Activated CD8-positive, alpha-beta memory T cell treated with anti-CD3 and anti-CD28 coated beads for 48 hours (primary cell): ENCODE measurements at regions not wholly inside any gene's neighbourhood (a gene's known extent, or its start where the extent isn't known, plus 50 kb on each side); places are given as distances from the start of the nearest gene placed in this dataset.

Source experiments
- DNase-seq, 3 experiments: peaks; one replicate each; pipeline ENCODE4 v3.0.0-alpha.2; 2020; ENCODE audit warnings: low read depth in 2 of 3, low spot score in 2 of 3

DNA sequence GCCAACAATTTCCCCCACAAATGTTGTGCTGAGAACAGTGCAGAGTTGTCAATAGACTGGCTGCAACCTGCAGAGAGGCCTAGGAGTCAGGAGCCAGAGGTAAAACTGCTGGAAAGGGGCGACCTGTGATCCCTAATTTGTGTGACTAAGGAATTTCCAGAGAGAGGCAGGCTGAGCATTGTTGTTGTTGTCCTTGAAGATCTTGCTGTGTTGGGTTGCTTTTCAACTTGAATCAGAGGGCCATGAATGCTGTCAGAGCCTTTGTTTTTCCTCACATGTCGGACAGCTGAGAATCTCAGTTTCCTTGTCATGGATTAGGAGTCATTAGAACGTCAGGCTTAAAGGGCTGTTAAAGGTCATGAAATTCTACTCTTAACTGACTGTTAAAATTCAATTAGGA, 134.6 kb upstream of the ASTN2 start:
- no peak for DNase-seq

DNA sequence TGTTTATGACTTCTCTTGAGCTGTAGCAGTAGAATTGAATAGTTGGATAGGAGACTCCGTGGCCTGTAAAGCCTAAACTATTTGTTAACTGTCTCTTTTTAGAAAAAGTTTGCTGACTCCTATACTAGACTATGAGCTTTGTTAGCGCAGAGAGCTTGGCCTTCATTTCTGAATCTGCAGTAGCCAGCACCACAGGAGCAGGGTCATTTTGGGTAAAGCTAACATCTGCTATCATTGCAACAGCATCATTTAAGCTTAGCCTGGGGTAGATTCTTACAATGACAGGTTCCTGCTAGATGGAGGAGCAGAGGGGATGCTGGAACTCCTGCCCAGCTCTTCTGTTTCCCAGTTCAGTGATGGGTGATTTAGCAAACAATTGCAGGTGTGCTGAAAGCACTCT, 133.7 kb upstream of the ASTN2 start:
- no peak for DNase-seq

DNA sequence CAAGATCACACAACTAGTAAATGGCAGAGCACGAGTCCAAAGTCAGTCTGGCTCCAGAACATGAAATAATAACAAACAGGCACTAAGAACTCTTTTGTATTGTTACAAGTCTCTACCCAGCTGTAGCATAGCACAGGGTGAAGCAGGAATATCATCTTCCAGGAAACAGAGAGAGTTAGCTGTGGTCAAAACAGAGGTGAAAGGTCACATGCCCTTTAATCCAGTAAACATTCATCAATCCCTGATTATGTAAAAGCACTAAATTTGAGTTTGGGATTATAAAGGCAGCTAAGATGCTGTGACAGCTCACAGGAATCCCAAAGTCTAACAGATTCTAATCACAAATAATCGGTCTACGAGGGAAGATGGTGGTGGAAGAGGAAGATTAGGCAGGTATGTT, 133.0 kb upstream of the ASTN2 start:
- no peak for DNase-seq

DNA sequence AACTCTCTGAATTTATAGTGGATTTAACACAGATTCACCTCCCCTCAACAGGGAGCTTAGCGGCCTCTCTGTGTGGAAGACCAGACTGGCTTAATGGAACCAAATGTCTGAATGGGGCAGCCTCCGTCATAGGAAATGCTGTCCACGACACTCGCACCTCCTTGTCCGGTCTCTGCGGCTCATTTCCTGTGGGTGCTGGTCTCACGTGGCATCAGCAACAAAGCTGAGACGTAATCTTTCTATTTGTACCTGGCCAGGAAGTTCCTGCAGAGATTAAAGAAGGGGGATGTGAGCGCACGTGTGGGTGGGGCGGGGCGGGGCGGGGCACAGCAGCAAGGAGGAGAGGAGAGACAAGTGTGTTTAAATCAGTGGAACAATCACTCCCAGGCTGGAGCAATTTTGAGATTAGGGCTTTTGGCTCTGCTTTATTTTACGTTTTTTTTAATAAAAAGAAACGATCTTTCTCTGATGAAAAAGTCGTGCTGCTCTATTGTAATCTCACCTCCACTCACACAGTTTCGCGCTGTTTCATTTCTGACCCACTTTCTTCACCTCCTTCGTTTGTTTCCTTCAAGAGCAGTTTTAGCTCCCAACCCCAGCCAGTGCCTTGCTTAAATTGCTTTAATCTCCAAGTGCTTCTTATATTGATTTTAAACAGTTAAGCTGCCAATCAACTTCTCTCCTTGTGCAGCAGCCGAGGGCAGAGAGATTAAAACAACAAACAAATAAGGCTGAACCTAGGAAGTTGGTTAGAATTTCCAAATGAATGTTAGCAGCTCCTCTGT, 132.2 kb upstream of the ASTN2 start:
- no peak for DNase-seq

DNA sequence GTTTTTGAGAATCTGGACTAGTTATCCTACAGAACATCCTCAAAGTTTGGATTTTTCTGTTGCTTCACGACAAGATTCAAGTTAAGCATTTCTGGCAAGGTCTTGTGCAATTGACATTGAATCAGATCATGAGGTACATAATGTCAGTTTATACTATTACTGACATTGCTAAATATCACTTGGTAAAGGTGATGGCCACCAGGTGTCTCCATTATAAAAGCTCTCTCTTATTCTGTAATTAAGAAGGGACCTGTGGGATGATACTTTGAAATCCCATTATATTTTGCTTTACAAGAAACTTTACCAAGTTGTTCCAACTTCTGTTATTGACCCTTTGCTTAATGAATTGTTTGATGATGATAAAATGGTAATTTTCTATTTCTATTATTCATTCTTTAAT, 131.0 kb upstream of the ASTN2 start:
- DNase-seq = no peak

DNA sequence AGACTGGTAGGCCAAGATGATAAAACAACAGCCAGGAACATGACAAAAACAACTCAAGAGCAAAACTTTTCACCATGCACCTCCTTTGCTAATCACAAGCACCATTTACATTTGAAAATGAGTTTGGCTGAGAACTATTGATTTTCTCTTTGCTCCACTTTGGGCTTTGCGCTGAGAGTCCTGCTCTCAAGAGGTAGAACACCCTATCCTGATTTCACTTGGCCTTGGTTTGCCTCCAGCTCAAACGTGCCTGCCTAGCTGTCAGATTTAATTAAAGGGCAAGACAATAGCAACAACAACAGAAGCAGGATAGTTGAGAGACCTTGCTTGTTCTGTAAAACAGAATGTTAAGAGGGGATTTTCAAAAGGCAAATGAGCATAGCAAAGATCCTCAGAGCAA, 128.2 kb upstream of the ASTN2 start:
- DNase-seq = no peak

DNA sequence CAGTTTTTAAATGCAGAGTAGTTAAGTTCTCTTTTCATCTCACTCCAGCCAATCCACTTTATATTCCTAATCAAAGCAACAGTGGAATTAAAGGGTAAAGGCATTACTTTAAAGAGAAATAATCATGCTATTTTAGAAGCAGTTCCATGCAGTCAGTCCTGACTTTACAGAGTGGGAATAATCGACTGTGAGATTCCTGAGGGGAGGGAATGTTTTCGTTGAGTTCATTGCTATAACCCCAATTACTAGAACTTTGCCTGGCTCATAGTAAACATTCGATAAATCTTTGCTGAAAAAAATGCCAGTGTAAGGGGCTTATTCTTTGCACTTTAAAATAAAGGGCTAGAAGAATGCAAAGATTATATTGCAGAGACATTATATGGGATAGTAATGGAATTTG, 127.2 kb upstream of the ASTN2 start:
- DNase-seq = no peak

DNA sequence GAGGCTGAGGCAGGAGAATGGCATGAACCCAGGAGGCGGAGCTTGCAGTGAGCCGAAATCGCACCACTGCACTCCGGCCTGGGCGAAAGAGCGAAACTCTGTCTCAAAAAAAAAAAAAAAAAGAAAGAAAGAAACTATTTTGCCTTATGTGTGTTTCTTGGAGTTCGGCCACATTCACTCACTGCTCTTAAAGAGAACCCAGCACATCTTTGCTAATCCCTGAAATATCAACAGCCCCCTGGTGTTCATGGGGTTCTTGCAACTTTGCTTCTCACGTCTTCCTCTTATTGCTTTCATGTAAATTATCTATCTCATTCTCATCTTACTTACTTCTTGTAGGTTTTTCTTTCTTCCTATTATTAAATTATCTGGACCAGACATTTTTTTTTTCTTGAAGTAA, 126.3 kb upstream of the ASTN2 start:
- no peak for DNase-seq

DNA sequence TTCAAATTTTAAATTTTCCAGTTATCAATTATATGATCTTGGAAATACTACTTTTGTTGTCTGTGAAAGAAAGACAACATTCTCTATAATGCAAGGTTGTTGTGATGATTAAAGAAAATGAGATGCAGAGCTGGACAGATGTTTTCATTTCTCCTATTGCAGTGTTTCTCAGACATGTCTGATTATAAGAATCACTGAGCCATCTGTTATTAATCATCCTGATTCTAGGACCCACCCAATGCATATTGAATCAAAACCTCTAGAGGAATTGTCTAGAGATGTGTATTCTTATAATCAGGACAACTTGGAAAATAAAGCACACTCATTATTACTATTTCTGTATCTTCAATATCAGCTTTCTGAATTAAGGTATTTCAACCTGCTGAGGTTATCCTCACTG, 121.1 kb upstream of the ASTN2 start:
- DNase-seq = no peak

DNA sequence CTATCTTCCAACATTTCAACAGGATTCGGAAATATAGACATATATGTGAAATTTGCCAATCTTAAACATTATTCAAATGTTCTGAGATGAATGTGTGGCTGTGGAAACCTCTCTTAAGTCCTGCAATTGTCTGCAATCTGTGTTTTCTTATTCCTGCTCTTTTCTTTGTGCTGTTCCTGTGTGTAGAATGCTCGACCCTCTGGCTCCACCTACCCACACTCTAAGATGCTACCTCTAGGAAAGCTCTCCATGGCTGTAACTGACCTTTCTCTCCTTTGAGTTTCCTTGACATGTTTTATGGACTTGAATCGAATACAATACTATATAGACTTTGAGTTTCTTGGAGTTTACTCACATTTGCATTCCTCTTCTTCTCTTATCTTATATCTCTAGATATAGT, 120.6 kb upstream of the ASTN2 start:
- no peak for DNase-seq

DNA sequence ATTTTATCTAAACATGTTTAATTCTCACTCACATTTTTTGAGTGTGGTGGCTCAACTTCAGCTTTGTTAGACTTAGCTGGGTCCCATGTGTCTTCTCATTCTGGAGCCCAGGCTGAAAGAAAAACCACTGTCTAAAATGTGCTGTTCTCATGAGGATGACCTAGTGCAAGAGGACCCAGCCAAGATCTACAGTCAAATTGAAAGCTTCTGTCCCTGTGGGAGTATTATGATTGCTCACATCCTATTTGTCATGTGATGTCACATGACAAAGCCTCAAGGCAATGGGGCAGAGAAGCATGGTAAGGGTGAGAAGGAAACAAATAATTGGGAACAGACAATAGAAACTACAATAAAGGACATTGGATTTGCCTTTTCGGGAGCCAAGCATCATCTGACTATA, 113.4 kb upstream of the ASTN2 start:
- no peak for DNase-seq

DNA sequence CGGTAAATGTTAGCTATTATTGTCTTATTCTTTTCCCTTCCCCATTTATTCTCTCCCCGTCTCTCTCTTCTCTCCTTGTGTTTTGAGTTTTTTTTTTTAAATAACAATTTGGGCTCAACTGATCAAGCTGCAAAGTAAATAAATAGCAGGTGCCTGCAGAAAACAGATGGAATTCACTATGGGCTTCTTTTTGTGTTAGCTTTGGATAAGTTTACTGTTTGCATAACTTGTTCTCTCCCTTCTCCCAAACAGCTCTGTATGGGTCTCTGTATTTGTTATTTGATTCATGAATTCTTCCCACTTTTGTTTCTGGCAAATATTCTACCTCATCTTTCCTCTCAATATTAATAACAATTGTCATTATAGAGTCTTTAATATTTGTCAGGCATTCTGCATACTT, 111.8 kb upstream of the ASTN2 start:
- DNase-seq = no peak

DNA sequence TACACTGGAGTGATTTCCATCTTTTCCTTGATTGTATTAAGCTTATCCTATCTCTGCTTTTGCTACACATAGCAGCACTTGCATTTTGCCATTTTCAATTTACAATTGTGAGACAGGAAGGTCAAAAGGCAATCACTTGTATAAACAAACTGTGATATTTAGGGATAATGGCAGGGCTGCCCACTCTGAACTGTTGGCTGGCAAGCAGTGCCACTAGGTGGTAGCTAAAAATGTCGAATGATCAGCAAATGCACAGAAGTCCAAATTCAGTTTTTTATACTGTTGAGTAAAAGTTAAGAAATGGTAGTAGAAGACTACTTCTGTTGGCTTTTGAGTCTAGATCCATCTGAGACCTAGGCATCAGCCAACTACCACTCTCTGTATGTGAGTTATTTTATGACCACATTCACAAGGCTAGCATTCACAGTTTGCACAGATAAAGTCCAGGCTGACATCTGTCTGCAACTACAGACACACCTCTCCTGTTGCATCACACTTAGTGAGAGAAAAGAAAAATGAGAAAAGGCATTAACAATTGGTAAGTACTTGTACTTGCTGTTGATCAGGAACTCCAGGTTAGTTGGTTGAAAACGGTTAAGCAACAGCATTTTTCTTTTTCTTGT, 108.8 kb upstream of the ASTN2 start:
- no peak for DNase-seq

DNA sequence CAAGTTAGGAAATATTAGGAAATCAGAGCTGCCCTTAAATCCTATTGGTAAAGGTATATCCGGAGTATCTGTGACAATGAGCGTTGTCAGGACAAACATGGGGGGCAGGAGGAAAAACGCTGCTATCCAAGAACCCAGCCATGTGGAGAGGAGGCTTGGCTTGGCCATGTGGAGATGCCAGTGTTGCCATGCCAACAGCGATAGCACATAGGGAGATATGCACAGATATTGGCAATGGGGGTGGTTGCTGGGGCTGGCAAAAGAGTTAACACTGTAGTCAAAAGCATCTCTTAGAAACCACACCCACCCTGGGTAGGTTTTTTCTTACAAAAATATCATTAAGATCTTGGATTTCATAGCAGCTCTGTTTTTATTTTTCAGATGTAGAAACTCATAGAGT, 106.4 kb upstream of the ASTN2 start:
- no peak for DNase-seq

DNA sequence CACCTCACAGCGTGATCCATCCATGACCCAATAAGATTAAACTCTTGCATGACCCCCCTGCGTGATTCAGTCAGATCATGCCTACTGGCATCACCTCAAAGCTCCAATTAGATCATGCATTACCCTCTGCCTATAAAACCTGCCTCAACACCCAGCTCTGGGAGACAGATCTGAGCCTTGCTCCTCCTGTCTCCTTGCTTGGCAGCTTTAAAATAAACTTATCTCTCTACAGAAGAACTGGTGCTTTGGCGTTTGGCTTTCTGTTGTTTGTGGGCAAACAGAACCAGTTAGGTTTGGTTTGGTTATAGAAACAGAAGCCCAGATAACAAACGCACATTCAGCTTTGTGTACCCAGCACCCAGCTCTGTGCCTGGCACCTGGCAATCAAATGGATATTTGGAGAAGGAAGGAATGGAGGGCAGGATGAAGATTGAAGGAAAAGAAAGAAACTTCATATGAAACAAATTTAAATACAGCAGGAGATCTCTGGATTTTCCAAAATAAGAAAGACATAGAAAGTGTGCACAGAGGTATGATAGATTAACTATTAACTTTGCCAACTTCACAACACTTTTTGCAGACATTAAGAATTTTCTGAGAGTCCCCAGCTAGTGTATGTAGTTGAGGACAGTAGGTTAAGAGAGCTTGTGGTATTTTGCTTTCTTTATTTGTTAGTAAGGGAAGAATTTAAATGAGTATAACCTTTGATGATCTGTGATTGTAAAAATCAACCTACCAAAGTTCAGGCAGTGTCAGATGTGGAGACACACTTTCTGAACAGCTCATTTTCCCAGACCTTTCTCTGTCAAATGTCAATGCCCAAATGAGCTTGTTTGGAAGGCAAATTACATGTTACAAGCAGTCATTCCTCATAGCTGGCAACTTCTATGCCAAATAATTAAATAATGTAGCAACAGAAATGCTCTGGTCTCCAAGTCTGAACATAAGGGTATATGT, 102.1 kb upstream of the ASTN2 start:
- DNase-seq = no peak

DNA sequence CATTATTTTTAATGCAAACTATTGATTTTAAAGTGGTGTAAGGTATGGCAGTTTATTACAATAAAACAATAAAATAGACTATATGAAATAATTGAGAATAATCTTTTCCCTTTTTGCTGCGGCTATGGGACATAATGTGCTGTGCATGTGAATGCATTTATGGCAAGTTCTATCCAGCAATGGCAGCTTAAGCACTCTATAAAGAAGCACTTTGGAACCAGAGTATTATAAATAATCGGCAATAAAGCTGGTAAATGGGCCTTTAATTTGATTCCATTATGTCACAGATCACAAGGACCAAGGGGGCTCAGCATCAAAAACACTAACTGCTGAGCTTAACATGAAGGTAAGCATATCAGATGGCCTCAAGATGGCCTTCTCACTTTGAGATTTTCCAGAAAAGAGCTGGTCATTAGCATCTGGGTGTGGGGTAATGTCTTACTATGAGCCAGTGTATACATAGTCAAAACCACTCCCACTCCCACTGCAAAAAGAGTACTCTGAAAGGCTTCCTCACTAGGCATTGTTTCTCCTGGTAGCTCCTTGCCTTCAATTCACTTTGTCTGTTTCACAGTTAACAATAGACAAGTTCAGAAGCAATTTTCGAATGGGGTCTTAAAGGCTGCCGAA, 97.1 kb upstream of the ASTN2 start:
- no peak for DNase-seq

DNA sequence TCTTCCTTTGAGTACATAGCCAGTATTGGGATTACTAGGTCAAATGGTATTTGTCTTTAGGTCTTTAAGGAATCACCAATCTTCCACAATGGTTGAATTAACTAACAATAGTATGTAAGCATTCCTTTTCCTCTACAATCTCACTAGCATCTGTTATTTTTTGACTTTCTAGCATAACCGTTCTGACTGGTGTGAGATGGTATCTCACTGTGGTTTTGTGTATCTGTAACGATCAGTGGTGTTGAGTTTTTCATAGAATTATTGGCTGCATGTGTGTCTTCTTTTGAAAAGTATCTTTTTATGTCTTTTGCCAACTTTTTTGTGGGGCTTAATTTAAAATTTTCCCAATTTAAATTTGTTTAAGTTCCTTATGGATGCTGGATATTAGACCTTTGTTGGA, 81.5 kb upstream of the ASTN2 start:
- no peak for DNase-seq

DNA sequence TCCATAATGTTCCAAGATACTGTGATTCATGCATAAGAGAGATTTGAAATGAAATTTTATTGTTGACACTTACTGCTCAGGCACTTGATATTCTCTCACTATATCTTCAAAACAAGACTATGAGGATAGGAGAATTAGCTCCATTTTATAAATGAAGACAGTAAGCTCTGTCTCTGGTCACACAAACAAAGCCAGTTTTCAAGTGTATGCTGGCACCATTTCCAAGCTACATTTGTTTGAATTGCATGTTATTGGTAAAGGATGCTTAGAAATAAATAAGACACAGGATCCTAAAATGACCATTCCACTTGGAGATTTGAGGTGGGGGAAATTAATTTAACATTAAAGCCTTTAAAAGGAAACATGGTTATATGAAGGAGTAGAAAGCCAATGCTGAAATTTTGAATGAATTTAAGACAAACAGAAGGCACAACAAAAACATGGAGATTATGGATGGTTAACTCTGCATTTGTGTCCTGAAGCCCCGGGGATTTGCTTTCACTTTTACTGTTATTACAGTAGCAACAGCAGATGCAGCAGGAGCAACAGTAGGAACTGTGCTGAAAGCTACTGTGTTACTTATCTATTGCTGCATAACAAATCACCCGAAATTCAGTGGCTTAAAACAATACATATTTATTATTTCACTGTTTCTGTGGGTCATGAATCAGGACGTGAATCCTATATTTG, 79.7 kb upstream of the ASTN2 start:
- no peak for DNase-seq

DNA sequence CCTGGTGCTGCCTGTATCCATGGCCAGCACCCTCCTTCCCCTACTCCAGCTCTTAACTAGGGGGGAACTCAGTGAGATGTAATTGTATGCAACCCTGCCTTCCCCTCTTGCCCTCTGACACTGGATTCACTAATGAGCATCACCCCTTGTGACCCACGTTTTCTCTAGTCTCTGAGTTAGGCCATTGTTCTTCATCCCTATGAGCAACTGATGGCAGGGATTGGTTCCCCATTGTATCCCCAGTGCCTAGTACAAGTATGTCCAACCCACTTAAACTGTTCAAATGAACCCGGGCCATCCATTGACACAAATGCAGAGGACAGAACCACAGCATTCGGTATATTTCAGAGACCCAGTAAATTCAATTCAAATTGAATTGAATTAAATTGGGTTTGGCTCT, 77.6 kb upstream of the ASTN2 start:
- DNase-seq = no peak

DNA sequence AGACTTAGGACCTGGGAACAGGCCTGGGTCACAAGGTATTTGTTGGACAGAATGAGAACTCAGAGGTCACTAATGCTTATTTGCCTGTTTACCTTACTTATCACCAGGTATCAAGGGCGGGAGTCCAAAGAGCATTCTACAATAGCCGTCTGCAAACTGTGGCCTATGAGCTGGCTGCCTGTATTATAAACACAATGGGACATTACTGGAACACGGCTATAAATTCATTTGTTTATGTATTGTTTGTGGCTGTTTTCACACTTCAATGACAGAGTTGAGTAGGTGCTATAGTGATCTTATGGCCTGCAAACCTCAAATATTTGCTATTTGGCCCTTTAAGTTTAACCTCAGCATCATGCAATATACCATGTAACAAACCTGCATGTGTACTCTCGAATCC, 76.6 kb upstream of the ASTN2 start:
- no peak for DNase-seq

DNA sequence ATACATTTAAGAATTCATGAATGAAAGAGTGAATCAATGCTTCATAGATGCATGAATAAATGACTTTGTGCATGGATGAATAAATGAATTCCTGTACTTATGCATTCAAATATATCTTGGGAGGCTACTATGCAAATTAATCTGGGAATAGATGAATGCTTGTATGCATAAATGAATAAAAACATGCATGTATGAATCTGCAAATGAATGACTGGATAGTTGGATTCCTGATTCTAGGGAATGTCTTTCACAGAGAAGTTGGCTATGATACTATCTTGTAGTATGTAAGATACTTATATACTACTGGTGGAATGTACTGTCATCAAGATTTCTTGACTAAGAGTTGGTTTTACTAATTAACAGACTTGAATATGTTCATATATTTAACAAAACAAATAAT, 75.3 kb upstream of the ASTN2 start:
- DNase-seq = no peak
